NT2/D1 (cell line): ENCODE measurements at regions not wholly inside any gene's neighbourhood (a gene's known extent, or its start where the extent isn't known, plus 50 kb on each side); places are given as distances from the start of the nearest gene placed in this dataset.

Experiments used
- DNase-seq: peaks from one replicate; pipeline ENCODE4 v3.0.0-alpha.2; 2011; ENCODE audit warnings: low read depth, low spot score
- H3K27me3 ChIP-seq: 2 replicates; pipeline ENCODE4 v1.6.0; 2011; ENCODE audit warnings: mild to moderate bottlenecking; ENCODE audit not compliant: insufficient read length, insufficient read depth
- H3K36me3 ChIP-seq: 2 replicates; pipeline ENCODE4 v1.6.1; 2011; ENCODE audit warnings: mild to moderate bottlenecking, low read length, mixed read lengths; ENCODE audit not compliant: insufficient read depth, insufficient read length
- H3K4me1 ChIP-seq: 2 replicates; pipeline ENCODE4 v1.5.1; 2011; ENCODE audit not compliant: insufficient read depth, insufficient read length
- H3K4me3 ChIP-seq: 2 replicates; pipeline ENCODE4 v1.5.1; 2011; ENCODE audit warnings: low read depth; ENCODE audit not compliant: insufficient read length
- H3K9ac ChIP-seq: 2 replicates; pipeline ENCODE4 v1.6.0; 2011; ENCODE audit warnings: low read depth; ENCODE audit not compliant: insufficient read length
- H3K9me3 ChIP-seq: 2 replicates; pipeline ENCODE4 v1.5.1; 2011; ENCODE audit warnings: mild to moderate bottlenecking, low read length; ENCODE audit not compliant: insufficient read depth
- SUZ12 ChIP-seq: IDR thresholded peaks from 2 replicates; pipeline ENCODE4 v1.6.1; 2011; ENCODE audit not compliant: insufficient read length, insufficient read depth; ENCODE audit errors: extremely low read depth
- YY1 ChIP-seq: IDR thresholded peaks from 2 replicates; pipeline ENCODE4 v1.6.1; 2011; ENCODE audit not compliant: insufficient read length, insufficient read depth
- ZNF274 ChIP-seq: IDR thresholded peaks from 2 replicates; pipeline ENCODE4 v1.6.1; 2011; ENCODE audit warnings: mild to moderate bottlenecking, low read depth, low read length

GRCh38 chr1:88022516-88022915 is 661.6 kb upstream of the PKN2 start:
- no peak for DNase-seq

GRCh38 chr1:88029142-88029541 is 654.9 kb upstream of the PKN2 start:
- H3K27me3 ChIP-seq: no peaks in the 10 kb centered on the region
- TF ChIP-seq ZNF274 (no peak), SUZ12 (no peak), YY1 (no peak)
- no peak overlapping the region for H3K4me3 ChIP-seq
- no peak overlapping the region for H3K9ac ChIP-seq
- H3K9me3 ChIP-seq: no peaks in the 10 kb centered on the region; the same call in 1 of the 2 replicates
- peak; percentile 27 for DNase-seq
- no peaks in the 10 kb centered on the region for H3K4me1 ChIP-seq
- no peaks in the 10 kb centered on the region for H3K36me3 ChIP-seq

More at GRCh38 chr1:88022516-88022915, 661.6 kb upstream of the PKN2 start:
- TF ChIP-seq YY1: no peak
- no peak for TF ChIP-seq ZNF274
- no peak for TF ChIP-seq SUZ12
- no peaks in the 10 kb centered on the region; the same call in 1 of the 2 replicates for H3K9me3 ChIP-seq
- H3K27me3 ChIP-seq: no peaks in the 10 kb centered on the region
- H3K9ac ChIP-seq: no peak overlapping the region
- no peaks in the 10 kb centered on the region for H3K4me1 ChIP-seq
- no peak overlapping the region for H3K4me3 ChIP-seq
- no peaks in the 10 kb centered on the region for H3K36me3 ChIP-seq

DNA sequence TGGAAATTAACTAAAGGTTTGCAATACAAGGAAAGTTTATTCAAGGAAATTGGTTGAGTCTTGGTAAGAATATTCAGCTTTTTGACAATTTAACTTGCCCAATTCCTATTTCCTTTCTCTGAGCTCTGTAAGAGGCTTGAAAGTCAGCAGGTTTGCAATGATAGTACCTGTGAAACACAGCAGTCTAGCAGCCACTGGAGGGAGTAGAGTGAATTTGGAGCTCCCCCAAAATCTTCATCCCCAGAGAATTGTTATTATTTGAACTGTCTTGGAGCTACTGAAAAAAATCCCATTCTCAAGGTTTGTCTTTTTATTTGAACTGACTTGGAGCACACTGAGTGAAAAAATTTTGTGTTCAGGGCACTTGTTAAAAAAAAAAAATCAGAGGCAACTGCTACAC is 654.2 kb upstream of the PKN2 start:
- Histone ChIP-seq H3K27me3 (no peaks in the 10 kb centered on the region), H3K9ac (no peak overlapping the region), H3K4me3 (no peak overlapping the region), H3K9me3 (no peaks in the 10 kb centered on the region; the same call in 1 of the 2 replicates), H3K36me3 (no peaks in the 10 kb centered on the region), H3K4me1 (no peaks in the 10 kb centered on the region)
- DNase-seq: no peak
- TF ChIP-seq SUZ12 (no peak), ZNF274 (no peak), YY1 (no peak)

GRCh38 chr1:88035578-88035977 is 648.5 kb upstream of the PKN2 start:
- H3K4me1 ChIP-seq: no peaks in the 10 kb centered on the region
- H3K4me3 ChIP-seq: no peak overlapping the region
- H3K27me3 ChIP-seq: no peaks in the 10 kb centered on the region
- DNase-seq: no peak
- TF ChIP-seq YY1 (no peak), ZNF274 (no peak), SUZ12 (no peak)
- H3K36me3 ChIP-seq: no peaks in the 10 kb centered on the region
- H3K9ac ChIP-seq: no peak overlapping the region
- H3K9me3 ChIP-seq: peaks cover 25% of the 10 kb centered on the region

- H3K27me3 ChIP-seq: no peaks in the 10 kb centered on the region
- TF ChIP-seq ZNF274: no peak
- no peak for TF ChIP-seq YY1
- TF ChIP-seq SUZ12: no peak
- H3K4me1 ChIP-seq: no peaks in the 10 kb centered on the region
- H3K9me3 ChIP-seq: peaks cover 25% of the 10 kb centered on the region
- no peaks in the 10 kb centered on the region for H3K36me3 ChIP-seq
- H3K4me3 ChIP-seq: no peak overlapping the region
- DNase-seq: no peak
- no peak overlapping the region for H3K9ac ChIP-seq
Observed at GRCh38 chr1:88036345-88037014, 647.6 kb upstream of the PKN2 start.

DNA sequence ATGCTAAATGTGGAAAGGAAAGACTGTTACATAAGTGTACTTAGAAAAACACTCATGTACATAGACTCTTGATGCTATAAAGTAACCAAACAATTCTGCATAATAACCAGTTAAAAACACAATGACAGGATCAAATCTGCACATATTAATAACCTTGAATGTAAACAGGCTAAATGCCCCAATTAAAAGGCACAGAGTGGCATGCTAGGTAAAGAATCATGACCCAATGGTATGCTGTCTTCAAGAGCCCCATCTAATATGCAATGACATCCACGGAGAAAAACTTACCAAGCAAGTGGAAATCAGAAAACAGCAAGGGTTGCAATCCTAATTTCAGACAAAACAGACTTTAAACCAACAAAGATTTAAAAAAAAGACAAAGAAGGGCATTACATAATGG is 644.8 kb upstream of the PKN2 start:
- peaks cover 25% of the 10 kb centered on the region for H3K9me3 ChIP-seq
- no peaks in the 10 kb centered on the region for H3K36me3 ChIP-seq
- no peak for TF ChIP-seq YY1
- no peak for TF ChIP-seq SUZ12
- no peak for TF ChIP-seq ZNF274
- H3K4me1 ChIP-seq: no peaks in the 10 kb centered on the region
- no peaks in the 10 kb centered on the region for H3K27me3 ChIP-seq
- H3K4me3 ChIP-seq: no peak overlapping the region
- DNase-seq: no peak
- no peak overlapping the region for H3K9ac ChIP-seq

GRCh38 chr1:88043834-88044233 is 640.2 kb upstream of the PKN2 start:
- Histone ChIP-seq H3K4me3 (no peak overlapping the region), H3K36me3 (no peaks in the 10 kb centered on the region), H3K4me1 (no peaks in the 10 kb centered on the region), H3K9ac (no peak overlapping the region), H3K9me3 (peaks cover 17% of the 10 kb centered on the region), H3K27me3 (no peaks in the 10 kb centered on the region)
- no peak for DNase-seq
- TF ChIP-seq ZNF274: no peak
- TF ChIP-seq SUZ12: no peak
- TF ChIP-seq YY1: no peak
